H9 (cell line): ENCODE measurements at regions not wholly inside any gene's neighbourhood (a gene's known extent, or its start where the extent isn't known, plus 50 kb on each side); places are given as distances from the start of the nearest gene placed in this dataset.

ENCODE experiments used
- DNase-seq: peaks from one replicate; pipeline ENCODE4 v3.0.0-alpha.2; 2017
- H2AFZ ChIP-seq: one replicate; pipeline ENCODE4 v1.6.1; 2013; ENCODE audit warnings: mild to moderate bottlenecking, low read length, control low read depth, moderate library complexity
- H2AK5ac ChIP-seq: 2 replicates; pipeline ENCODE4 v1.6.1; 2013; ENCODE audit warnings: low read length, control low read depth, mixed read lengths; ENCODE audit not compliant: insufficient read length
- H2BK120ac ChIP-seq: one replicate; pipeline ENCODE4 v1.6.1; 2013; ENCODE audit warnings: low read depth, mild to moderate bottlenecking, low read length, control low read depth, inconsistent platforms; ENCODE audit not compliant: poor library complexity, severe bottlenecking
- H2BK12ac ChIP-seq: 2 replicates; pipeline ENCODE4 v1.6.1; 2013; ENCODE audit warnings: low read length, control low read depth, mixed read lengths, low read depth; ENCODE audit not compliant: insufficient read length
- H2BK15ac ChIP-seq: 2 replicates; pipeline ENCODE4 v1.6.1; 2013; ENCODE audit warnings: low read depth, low read length, control low read depth
- H2BK20ac ChIP-seq: one replicate; pipeline ENCODE4 v1.6.1; 2013; ENCODE audit warnings: low read depth, mild to moderate bottlenecking, low read length, control low read depth, inconsistent platforms; ENCODE audit not compliant: poor library complexity, severe bottlenecking
- H2BK5ac ChIP-seq: 2 replicates; pipeline ENCODE4 v1.6.1; 2013; ENCODE audit warnings: low read length, control low read depth, mixed read lengths; ENCODE audit not compliant: insufficient read length
- H3K14ac ChIP-seq: 2 replicates; pipeline ENCODE4 v1.6.1; 2013; ENCODE audit warnings: low read length, control low read depth; ENCODE audit not compliant: insufficient read depth
- H3K18ac ChIP-seq: 2 replicates; pipeline ENCODE4 v1.6.1; 2013; ENCODE audit warnings: low read depth, mild to moderate bottlenecking, mixed read lengths, low read length, control low read depth; ENCODE audit not compliant: insufficient read length
- H3K23ac ChIP-seq: 2 replicates; pipeline ENCODE4 v1.6.1; 2013; ENCODE audit warnings: low read length, control low read depth, mixed read lengths, low read depth; ENCODE audit not compliant: insufficient read length
- H3K23me2 ChIP-seq: 2 replicates; pipeline ENCODE4 v1.6.1; 2013; ENCODE audit warnings: low read depth, mild to moderate bottlenecking, mixed read lengths, low read length, control low read depth; ENCODE audit not compliant: insufficient read length, poor library complexity, severe bottlenecking
- H3K27ac ChIP-seq: 2 replicates; pipeline ENCODE4 v1.5.1; 2013; ENCODE audit warnings: low read length, control low read depth, mixed read lengths, low read depth; ENCODE audit not compliant: insufficient read length
- H3K27me3 ChIP-seq: 2 replicates; pipeline ENCODE4 v1.6.1; 2013; ENCODE audit warnings: low read length, control low read depth, inconsistent platforms; ENCODE audit not compliant: insufficient read depth
- H3K4ac ChIP-seq: 2 replicates; pipeline ENCODE4 v1.6.1; 2013; ENCODE audit warnings: low read depth, mild to moderate bottlenecking, control low read depth, inconsistent platforms, low read length, moderate library complexity
- H3K4me1 ChIP-seq: 2 replicates; pipeline ENCODE4 v1.6.1; 2013; ENCODE audit warnings: low read length, control low read depth, inconsistent platforms; ENCODE audit not compliant: insufficient read depth
- H3K4me2 ChIP-seq: 2 replicates; pipeline ENCODE4 v1.6.1; 2013; ENCODE audit warnings: low read length, control low read depth, mixed read lengths; ENCODE audit not compliant: insufficient read length, insufficient read depth
- H3K56ac ChIP-seq: 2 replicates; pipeline ENCODE4 v1.6.1; 2013; ENCODE audit warnings: low read depth, mild to moderate bottlenecking, mixed read lengths, low read length, control low read depth; ENCODE audit not compliant: insufficient read length
- H3K79me1 ChIP-seq: 2 replicates; pipeline ENCODE4 v1.6.1; 2013; ENCODE audit warnings: low read depth, mild to moderate bottlenecking, moderate library complexity, low read length, control low read depth, inconsistent platforms; ENCODE audit not compliant: insufficient read depth, poor library complexity, severe bottlenecking
- H3K79me2 ChIP-seq: 2 replicates; pipeline ENCODE4 v1.6.1; 2013; ENCODE audit warnings: low read length, control low read depth, inconsistent platforms; ENCODE audit not compliant: insufficient read depth
- H3K9ac ChIP-seq: 2 replicates; pipeline ENCODE4 v1.6.1; 2013; ENCODE audit warnings: low read length, control low read depth, mixed read lengths; ENCODE audit not compliant: insufficient read length; ENCODE audit errors: extremely low read depth
- H3K9me3 ChIP-seq: one replicate; pipeline ENCODE4 v1.6.1; 2013; ENCODE audit warnings: low read depth, low read length, inconsistent platforms; ENCODE audit not compliant: control insufficient read depth
- H3T11ph ChIP-seq: one replicate; pipeline ENCODE4 v1.6.1; 2013; ENCODE audit warnings: mild to moderate bottlenecking, low read length, control low read depth, inconsistent platforms
- H4K20me1 ChIP-seq: one replicate; pipeline ENCODE4 v1.6.1; 2013; ENCODE audit not compliant: control insufficient read depth, insufficient read length, insufficient read depth
- H4K5ac ChIP-seq: 2 replicates; pipeline ENCODE4 v1.6.1; 2013; ENCODE audit warnings: low read depth, mild to moderate bottlenecking, mixed read lengths, low read length, control low read depth; ENCODE audit not compliant: insufficient read length
- H4K8ac ChIP-seq: replicated peaks from 2 replicates; pipeline ENCODE4 v1.6.1; 2013; ENCODE audit warnings: low read length, control low read depth, mixed read lengths, low read depth; ENCODE audit not compliant: insufficient read length
- H4K91ac ChIP-seq: 2 replicates; pipeline ENCODE4 v1.6.1; 2013; ENCODE audit warnings: low read depth, mild to moderate bottlenecking, moderate library complexity, mixed read lengths, low read length, control low read depth; ENCODE audit not compliant: insufficient read length
- H3K27ac Mint-ChIP-seq, 3 experiments: 2 replicates in 2 of 3; 3 replicates in 1 of 3; pipeline ENCODE4 v1.8.0; 2020 to 2021; ENCODE audit warnings: mixed read lengths in 3 of 3, mild to moderate bottlenecking in 1 of 3, moderate library complexity in 1 of 3
- H3K27me3 Mint-ChIP-seq: 2 replicates; pipeline ENCODE4 v1.8.0; 2021; ENCODE audit warnings: low read depth, mild to moderate bottlenecking, moderate library complexity, mixed read lengths
- H3K36me3 Mint-ChIP-seq, 3 experiments: 2 replicates in 2 of 3; 3 replicates in 1 of 3; pipeline ENCODE4 v1.8.0; 2020 to 2021; ENCODE audit warnings: low read depth in 3 of 3, mixed read lengths in 3 of 3; ENCODE audit not compliant: insufficient read depth in 1 of 3
- H3K4me1 Mint-ChIP-seq, 2 experiments: 2 replicates each; pipeline ENCODE4 v1.8.0; 2020; ENCODE audit warnings: mixed read lengths in 2 of 2
- H3K4me3 Mint-ChIP-seq, 2 experiments: 2 replicates in 1 of 2; 3 replicates in 1 of 2; pipeline ENCODE4 v1.8.0; 2020 to 2021; ENCODE audit warnings: mild to moderate bottlenecking in 2 of 2, mixed read lengths in 2 of 2, moderate library complexity in 1 of 2
- H3K9me3 Mint-ChIP-seq, 2 experiments: 2 replicates in 1 of 2; 3 replicates in 1 of 2; pipeline ENCODE4 v1.8.0; 2020; ENCODE audit warnings: mild to moderate bottlenecking in 2 of 2, mixed read lengths in 2 of 2, moderate library complexity in 1 of 2
- CTCF ChIP-seq: fragments of 200-600 bp; sonication (generic); conservative IDR thresholded peaks from 3 replicates; pipeline ENCODE4 v1.8.0; 2021; ENCODE audit warnings: antibody characterized with exemption, mild to moderate bottlenecking
- WGBS: extraction: QIAGEN DNeasy Blood & Tissue Kit; methylation state at CpG from one replicate; pipeline ENCODE4 v1.1.7; 2013; ENCODE audit warnings: missing lambda C conversion rate, low lambda C conversion rate, mixed read lengths; ENCODE audit not compliant: insufficient read length; ENCODE audit errors: extremely low coverage; 5-methylcytosine and 5-hydroxymethylcytosine counted together

DNA sequence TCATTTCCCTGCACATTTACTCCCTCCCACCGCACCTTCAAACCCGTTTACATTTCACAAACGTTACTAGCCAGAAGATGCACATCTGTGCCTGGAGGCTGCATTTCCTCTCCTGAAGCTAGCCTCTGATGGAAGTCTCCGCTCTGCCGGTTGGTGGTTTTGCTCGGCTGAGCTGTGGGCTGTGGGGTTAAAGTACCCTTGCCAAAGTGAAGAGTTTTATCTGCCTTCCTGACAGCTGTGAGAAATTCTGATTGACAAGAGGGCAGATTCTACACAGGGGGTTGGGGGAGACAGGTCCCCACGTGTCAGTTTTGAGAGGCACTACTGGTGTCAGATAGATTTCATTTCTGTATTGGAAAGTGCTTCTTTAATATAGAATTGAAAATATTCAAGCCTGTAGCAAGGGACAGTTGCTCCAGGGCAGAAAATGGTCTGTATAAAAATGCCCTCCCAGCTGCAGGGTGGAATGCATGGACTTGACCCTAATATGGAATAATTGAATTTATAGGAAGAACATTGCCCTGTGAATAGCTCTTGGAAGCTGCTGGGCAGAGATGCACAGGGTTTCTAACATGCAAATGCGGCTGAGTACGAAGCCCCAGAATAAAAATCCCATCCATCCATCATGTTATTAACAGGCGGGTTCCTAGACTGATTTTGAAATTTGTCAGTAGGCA lies 201.1 kb upstream of the RGMA start:
- Histone ChIP-seq H3T11ph (no peak overlapping the region), H3K79me2 (no peaks in the 10 kb centered on the region), H4K20me1 (no peaks in the 10 kb centered on the region), H3K27ac (no peak overlapping the region), H2BK15ac (no peak overlapping the region), H2AFZ (no peak overlapping the region), H3K4me1 (no peaks in the 10 kb centered on the region), H3K14ac (no peak overlapping the region), H3K27me3 (no peaks in the 10 kb centered on the region), H3K23ac (no peak overlapping the region), H3K18ac (no peak overlapping the region), H3K9me3 (no peaks in the 10 kb centered on the region), H4K8ac (no peak overlapping the region), H3K4ac (no peak overlapping the region), H3K79me1 (no peaks in the 10 kb centered on the region), H2BK5ac (no peak overlapping the region), H3K9ac (no peak overlapping the region), H2AK5ac (no peak overlapping the region), H2BK120ac (no peak overlapping the region), H3K23me2 (peaks cover 2% of the 10 kb centered on the region), H3K4me2 (no peak overlapping the region), H4K91ac (no peak overlapping the region), H2BK12ac (no peak overlapping the region), H2BK20ac (no peak overlapping the region), H3K56ac (no peak overlapping the region), H4K5ac (no peak overlapping the region)
- no peak for TF ChIP-seq CTCF
- no CpG with 5 or more reads among the region's 10 CpGs for WGBS
- no peak for DNase-seq
- H3K27me3 Mint-ChIP-seq, result peaks cover 10% of the 10 kb centered on the region
- no peaks in the 10 kb centered on the region for H3K36me3 Mint-ChIP-seq
- H3K4me3 Mint-ChIP-seq, result no peak overlapping the region
- no peak overlapping the region for H3K27ac Mint-ChIP-seq
- no peaks in the 10 kb centered on the region; a peak in 1 of 5 replicates for H3K9me3 Mint-ChIP-seq
- peaks cover 12 to 25% of the 10 kb centered on the region in 2 experiments for H3K4me1 Mint-ChIP-seq
